GM18498 (cell line): ENCODE measurements at regions not wholly inside any gene's neighbourhood (a gene's known extent, or its start where the extent isn't known, plus 50 kb on each side); places are given as distances from the start of the nearest gene placed in this dataset.

Experiments
- ATAC-seq: cut with Tn5 transposase; IDR thresholded peaks from one replicate; pipeline ENCODE4 v1.9.1; 2021; ENCODE audit warnings: mild to moderate bottlenecking, moderate library complexity; ENCODE audit not compliant: unreplicated experiment

DNA sequence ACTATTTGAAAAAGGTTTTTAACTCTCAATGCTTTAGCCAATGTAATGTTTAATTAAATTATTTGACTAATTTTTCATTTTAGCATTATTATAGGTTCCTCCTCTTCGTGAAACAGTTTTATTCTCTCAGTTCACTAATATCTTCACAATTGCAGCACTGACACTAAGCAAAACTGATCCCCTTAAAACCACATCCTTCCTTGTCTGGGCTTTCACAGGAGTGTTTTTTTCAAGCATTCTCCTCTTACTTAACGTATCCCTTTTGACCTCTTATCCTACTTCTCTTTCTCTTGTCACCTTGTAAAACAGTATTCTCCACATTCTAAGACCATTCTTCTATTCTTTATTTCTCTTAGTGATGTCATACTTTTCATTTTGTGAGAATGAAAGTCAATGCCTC is 112.8 kb downstream of the DSC3 start:
- no peak for ATAC-seq

DNA sequence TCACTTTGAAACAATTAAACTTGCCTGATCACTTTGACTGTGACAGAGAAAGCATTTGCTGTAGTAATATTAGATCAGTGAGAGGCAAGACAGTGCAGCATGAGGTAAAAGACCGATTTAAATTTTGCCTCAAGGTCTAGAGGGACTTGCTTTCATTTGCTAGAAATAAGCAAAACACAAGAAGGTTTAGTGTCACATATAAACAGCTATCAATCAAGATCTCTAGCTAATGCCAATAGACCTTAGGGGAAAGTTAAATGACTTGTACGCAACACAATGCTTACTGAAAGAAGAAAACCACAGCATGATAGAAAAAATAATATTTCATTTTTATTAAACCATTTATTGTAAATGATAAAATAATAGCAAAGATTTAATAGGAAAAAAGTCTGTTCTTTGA is 113.5 kb downstream of the DSC3 start:
- no peak for ATAC-seq

DNA sequence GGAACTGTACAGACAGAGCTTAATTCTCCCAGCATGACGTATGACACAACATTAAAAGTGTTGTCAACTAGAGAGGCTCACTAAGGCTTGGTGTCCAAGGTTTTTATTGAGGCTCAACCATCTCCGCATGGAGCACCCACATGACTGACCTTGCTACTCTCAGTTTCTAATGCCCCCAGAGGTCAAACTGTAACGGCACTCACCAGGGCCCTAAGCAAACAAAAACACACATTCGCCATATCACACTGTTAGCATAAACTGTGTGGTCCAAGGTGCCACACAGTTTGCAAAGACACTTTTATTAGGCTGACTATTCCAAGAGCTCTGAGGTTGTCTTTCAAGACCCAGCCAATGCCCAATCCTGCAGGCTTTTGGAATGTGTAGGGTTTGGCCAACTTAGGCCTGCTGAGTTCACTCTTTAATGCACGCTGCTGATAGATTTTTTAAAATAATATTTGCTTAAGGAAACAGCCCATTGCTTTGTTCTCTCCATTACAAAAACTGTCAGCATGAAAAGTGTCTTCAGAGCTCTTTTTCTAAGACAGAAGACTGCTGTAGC is 114.9 kb downstream of the DSC3 start:
- no peak for ATAC-seq

DNA sequence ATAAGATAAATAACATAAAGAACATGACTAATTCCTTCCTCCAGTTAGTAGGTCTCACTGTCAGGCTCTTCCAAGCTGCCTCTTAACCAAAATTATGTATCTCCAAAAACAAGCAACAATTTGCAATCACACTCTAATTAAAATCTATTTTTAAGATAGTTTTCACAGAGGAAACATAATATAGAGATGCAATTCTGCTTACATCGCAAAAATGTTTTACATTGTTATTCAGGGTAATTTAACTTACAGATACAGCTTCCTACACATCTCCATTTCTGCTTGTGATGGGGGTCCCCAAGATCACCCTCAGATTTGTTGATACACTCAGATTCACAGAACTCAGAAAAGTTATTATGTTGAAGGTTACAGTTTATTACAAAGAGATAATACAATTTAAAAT is 115.5 kb downstream of the DSC3 start:
- no peak for ATAC-seq

DNA sequence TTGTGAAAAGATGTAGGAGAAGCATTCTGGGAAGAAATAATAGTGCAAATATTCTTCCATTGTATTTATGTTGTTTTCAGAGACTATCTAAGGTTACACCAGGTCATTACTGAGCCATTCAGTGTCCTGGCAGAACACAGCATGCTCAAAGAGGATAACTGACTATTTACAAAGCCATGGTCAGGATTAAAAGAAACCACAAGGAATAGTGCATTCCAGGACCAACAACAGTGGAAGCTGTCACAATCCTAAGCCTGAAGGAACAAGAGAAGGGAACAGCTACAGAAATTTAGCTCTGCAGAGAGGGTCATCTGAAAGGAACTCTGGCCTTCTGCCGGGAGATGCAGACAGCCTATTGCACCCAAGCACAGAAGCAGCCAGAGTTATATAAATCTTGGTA is 116.7 kb downstream of the DSC3 start:
- no peak for ATAC-seq

DNA sequence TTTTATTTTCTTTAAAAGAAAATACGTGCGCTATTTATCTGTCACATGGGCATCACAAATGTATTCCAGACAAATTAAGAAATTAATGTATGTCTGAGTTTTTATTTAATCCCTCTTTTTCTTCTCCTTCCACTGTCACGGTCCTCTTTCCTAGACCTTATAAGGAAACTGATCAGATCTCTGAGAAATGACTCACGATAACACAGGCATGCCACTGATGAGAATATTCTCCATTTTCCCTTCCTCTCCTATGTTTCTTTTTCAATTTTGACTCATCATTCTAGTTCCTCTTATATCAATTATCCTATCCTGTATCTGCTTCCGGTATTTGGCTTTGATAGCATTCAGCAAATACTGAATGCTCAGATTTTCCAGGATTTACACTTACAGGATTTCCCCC is 121.8 kb downstream of the DSC3 start:
- ATAC-seq, result no peak

DNA sequence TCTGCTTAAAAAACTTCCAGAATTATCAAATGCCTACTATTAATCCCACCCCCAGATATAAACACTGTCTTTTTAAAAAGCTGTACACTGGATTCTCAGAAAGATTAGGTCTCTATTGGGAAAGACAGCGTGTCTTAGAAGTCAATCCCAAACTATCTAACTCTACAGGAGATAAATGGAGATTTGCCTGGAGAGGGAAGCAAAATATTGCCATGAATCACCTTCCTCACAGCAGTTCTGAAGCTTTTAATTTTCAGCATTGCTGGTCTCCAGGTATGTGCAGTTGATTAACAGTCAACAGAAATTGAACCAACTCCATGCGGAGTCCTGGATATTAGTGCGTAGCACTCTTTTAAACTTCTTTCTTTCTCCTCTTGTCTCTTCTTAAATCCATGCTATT is 122.2 kb downstream of the DSC3 start:
- ATAC-seq, result no peak

DNA sequence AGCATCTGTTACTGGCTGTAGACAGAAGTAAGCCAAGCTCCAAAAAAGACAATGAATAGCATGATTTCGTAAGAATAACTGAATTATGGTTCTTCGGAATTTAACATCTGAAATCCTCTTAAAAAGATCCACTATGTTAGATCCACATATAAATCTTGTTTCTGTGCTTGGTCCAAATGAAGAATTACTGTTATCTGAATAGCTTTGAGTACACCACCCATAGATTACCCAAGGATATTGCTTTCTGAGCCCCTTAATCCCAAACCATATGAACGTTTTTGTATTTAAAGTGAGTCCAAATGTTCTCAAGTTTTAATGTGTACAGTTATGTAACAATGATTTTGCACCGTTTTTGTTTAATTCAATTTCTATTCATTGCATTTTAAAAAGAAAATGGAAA is 124.9 kb downstream of the DSC3 start:
- ATAC-seq, result no peak

DNA sequence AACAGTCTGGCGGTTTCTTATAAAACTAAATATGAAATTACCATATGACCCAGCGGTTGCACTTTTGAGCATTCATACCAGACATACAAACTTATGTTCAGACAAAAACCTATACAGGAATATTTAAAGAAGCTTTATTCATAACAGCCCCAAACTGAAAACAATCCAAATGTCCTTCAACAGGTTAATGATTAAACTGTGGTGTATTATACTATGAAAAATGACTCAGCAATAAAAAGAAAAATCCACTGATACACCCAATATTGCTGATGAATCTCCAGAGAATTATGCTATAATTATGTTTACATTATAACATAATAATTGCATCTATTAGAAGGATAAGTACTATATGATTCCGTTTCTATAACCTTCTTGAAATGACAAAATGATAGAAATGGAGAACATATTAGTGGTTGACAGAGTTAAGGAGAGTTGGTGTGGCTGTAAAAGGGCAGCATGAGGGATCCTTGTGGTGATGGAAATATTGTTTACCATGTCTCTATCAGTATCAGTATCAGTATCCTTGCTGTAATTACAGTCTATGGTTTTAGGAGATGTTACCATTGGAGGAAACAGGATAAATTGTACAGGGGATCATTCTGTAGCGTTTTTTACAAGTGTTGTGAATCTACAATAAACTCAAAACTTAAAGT is 127.1 kb downstream of the DSC3 start:
- no peak for ATAC-seq

DNA sequence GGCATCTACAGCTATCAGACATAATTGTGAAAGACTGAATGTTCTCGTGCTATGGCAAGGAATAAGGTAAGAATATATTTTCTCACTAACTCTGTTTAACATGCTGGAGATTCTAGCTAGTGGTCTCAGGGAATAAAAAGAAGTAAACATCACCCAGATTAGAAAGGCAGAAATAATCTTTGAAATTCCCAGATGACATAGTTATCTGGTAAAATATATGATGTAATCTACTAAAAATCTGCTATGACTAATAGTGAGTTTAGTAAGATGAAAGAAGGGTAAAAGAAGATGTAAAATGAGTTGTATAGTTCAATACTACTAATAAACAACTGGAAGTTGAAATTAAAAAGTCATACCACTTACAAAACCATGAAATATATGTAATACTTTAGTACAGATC is 134.2 kb downstream of the DSC3 start:
- no peak for ATAC-seq

DNA sequence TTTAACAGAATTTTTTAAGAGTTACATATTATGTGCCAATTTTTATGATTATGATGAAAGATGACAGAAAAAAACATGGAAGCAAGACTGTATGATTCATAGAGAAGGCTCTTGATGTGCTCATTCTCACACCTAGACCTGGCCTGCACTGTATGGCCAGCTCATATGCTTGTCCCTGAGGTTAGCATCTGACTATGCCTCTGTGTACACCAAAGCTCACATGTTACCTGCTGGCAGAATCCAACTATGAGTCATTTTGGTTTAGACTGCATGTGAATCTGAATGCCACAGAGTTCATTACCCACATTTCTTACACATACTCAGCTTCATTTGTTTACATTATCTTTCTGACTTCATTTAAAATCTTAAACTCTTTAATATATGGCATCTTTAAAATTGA is 139.0 kb downstream of the DSC3 start:
- ATAC-seq, result no peak

DNA sequence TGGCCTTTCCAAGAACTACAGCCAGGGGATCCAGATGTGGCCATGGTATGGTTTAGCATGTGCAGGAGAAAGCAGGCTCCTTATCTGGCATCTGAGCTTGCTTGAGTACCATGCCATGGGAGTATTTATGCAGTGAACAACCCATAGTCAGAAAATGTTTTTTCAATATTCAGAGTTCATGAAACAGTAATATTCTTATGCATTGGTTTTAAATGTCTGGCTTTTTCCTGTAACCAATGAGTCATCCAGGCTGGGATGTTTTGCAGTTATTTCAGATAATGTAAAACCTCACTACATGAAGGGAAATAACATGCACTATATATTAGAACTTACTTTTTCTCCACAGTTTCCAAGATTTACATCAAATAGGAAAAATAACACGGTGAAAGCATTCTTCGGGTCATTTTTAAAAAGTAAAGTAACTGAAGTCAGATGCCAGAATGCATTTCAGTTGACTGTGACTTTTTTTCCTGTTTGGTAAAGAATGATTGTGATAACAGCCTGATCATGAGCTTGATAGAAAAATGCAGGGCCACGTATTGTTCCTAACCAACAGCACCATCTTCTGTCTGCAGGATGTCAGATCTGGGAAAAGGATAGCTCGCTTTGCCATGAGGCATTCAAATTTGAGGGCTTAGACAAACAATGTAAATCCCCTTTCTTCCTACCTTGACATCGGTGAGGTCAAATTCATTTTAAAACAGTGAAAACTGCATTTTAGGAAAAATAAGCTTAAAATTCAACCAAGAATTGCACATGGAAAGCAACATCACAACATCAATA is 152.8 kb downstream of the DSC3 start:
- no peak for ATAC-seq

DNA sequence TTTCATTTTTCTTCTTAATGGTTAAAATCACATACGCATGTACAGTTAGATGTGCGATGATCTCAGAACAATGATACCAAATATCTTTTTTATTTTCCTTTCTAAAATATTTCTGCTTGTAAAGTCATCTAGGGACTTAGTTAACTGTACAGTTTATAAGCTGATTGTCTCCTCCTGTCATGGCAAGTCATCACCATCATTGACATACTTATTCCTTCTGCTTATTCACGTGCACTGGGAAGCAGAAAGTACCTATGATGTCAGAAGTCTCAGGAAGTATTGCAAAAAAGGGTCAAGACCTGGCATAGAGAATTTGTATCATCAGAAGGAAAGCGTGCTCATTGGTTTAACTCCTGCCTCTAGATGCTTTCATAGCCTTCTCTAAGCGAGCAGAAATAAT is 154.2 kb downstream of the DSC3 start:
- ATAC-seq, result no peak

DNA sequence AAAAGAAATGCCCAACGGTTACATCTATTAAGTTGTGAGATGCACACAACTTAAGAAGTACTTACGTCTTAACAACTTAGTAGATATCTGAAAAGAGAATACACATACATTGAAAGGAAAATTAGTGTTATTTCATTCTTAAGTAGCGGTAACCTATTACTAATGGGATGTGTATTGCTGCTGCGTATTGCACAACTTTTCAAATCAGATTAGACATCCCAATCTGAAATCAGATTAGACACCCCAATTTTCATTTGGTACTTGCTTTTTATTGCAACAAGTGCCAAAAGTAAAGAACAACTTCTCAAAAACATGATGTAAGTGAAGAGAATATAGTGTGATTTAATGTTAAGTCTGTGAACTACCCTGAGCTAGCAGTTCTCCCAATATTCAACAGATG is 155.5 kb downstream of the DSC3 start:
- no peak for ATAC-seq

DNA sequence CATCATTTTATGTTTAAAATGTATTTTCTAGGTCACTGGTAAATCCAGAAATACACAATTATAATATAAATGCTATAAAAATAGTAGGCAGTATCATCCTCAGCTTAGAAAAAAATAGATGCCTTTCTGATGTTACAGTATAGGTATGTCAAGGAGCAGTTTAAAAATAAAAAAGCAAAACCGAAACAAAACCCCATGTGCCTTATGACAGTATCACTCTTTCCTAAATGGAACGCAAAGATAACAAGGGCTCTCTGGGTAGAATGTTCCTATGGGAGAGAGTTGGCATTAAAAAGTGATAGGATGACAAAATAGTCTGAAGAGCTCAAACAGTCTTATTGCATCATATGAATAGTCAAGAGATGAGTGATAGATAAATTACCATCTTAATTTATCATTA is 172.1 kb downstream of the DSC3 start:
- ATAC-seq, result no peak

DNA sequence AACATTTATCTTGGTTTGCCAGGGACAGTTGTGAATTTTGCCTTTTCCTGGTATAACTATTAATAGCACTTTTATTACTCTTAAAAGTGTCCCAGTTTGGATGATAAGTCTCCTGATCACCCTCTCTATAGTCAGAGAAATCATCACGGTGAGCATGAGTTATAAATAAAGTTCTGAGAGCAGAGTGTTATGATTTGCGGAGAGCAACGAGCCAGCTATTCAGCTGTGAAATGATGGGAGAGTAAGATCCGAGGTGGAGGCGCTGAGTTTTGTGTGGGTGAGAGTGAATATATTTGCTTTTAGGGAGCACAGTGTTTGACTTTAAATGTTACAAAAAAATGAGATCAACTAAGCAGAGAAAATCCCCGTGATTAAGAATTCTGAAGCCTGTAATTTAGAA is 179.6 kb downstream of the DSC3 start:
- no peak for ATAC-seq

DNA sequence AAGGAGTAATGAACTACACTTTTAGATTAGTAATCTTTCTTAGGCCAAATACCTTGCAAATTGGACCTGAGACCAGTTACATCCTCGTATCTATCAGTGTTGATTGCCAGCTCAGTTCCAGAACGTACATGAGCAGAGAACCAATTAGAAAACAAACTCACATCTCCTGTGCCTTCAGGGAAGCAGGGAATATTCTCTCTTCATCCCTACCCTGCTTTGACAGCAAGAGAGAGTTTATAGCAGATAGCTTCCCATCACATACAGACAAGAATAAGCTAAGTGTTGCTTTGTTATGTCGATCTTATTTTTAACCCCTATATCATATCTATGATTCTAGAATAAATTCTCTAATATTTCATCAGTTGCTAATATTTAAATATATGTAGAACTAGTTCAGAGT is 181.8 kb downstream of the DSC3 start:
- ATAC-seq, result no peak

DNA sequence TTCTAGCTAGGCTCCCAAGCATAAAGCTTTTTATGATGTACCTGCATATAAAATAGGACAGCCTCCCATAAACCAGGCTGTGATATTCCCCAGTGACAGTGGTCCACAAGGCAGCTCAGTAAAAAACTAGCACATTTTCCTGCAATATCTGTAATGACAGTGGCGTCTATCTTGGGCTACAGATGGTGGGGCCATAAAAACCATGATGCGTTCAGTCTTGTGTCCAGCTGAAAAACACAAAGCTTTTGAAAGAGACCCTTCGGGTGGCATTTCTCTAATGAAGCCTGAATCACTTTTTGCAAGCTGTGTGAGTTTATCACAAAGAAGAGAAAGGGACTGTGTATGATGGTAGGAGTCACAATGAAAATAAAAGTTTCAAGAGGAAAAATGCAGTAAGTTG is 183.5 kb downstream of the DSC3 start:
- ATAC-seq, result no peak

DNA sequence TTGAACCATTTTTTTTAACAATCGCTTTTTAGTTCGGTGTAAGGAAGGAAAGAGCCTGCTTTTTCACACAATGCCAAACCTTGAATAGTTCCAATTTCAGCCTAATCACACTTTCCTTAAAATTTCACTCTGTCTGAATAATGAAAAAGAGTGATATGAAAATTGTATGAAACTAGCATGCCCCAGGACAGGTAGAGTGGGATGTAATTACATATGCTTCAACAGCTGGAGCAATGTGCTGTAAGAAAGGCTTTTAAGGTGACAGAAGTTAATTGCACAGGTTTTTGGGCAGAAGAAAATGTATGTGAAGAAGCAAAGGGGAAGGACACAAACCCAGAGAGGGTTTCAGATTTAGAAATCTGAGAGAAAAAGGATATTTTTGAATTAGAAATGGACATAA is 184.0 kb downstream of the DSC3 start:
- ATAC-seq, result no peak

DNA sequence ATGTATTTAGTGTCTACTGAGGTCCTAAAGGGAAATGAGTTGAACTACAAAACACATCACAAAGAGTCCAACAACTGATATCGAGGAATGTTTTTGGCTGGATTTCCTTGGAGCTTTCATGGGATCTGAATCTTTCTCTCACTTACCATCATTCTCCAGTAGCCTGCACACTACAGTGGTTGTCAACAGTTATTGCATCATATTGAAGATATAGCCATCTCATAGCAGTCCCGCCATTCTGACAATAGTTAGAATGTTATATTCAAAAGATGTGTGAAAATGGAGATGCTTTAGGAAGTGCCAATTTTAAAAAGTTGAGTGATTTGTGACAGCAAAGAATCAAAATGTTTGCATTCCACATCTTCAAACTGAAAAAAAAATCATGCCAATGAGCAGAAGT is 186.8 kb downstream of the DSC3 start:
- no peak for ATAC-seq

DNA sequence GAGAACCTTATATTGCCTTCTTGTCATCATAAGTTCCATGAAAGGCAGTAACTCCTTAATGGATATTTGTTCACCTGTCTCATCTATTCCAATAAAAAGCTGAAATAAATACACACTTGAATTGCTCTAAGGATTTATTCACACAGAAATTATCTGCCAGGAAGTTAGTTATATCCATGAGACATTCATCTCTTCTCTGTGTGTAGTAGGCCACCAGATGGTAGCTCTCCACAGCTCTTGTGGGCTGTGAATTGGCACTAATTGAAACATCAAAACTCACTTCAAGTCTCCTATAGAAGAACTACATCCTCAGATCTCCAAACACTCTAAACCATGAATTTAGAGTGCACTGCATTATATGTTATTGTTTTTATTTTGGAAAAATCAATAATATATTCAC is 189.6 kb downstream of the DSC3 start:
- ATAC-seq, result no peak

DNA sequence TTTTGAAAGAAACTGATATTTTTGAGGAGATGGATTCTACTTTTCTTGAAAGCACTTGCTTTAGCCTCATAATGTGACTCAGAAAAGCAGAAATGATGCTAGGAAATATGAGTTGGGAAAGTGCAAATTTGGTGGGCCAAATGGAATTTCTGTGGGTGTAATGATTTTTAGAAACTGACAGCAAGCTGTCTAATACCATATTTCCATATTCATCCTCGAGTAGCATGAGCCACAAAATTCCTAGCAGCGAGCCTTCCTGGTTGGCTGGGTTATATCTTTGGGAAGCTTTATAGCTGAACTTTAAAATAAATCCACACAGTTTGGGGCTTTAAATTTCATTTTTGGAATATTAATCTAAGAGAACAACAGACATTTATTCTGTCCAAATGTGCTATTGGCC is 190.0 kb downstream of the DSC3 start:
- no peak for ATAC-seq
